HG03103 (cell line): ENCODE measurements at regions not wholly inside any gene's neighbourhood (a gene's known extent, or its start where the extent isn't known, plus 50 kb on each side); places are given as distances from the start of the nearest gene placed in this dataset.

ENCODE experiments used
- ATAC-seq: cut with Tn5 transposase; IDR thresholded peaks from one replicate; pipeline ENCODE4 v1.9.1; 2021; ENCODE audit warnings: low read depth; ENCODE audit not compliant: unreplicated experiment

- ATAC-seq, result no peak
Observed at GRCh38 chr18:51687845-51688585, 490.5 kb upstream of the MEX3C start.

- ATAC-seq, result no peak
Observed at GRCh38 chr18:51692612-51693011, 495.1 kb upstream of the MEX3C start.

- ATAC-seq, result no peak
Observed at GRCh38 chr18:51711298-51711889, 513.9 kb upstream of the MEX3C start.

- no peak for ATAC-seq
Observed at GRCh38 chr18:51712821-51713220, 515.3 kb upstream of the MEX3C start.

GRCh38 chr18:51716277-51716676 lies 518.8 kb upstream of the MEX3C start:
- ATAC-seq, result no peak

- no peak for ATAC-seq
Observed at GRCh38 chr18:51721388-51721787, 523.9 kb upstream of the MEX3C start.

- no peak for ATAC-seq
Observed at GRCh38 chr18:51721996-51722395, 524.5 kb upstream of the MEX3C start.

- ATAC-seq, result no peak
Observed at GRCh38 chr18:51724790-51725721, 527.6 kb upstream of the MEX3C start.

- no peak for ATAC-seq
Observed at GRCh38 chr18:51726614-51727013, 529.1 kb upstream of the MEX3C start.

- ATAC-seq, result peak; percentile 71
Observed at GRCh38 chr18:51727780-51728179, 530.3 kb upstream of the MEX3C start.

- ATAC-seq, result no peak
Observed at GRCh38 chr18:51731070-51731469, 533.6 kb upstream of the MEX3C start.

GRCh38 chr18:51734576-51734975 lies 537.1 kb upstream of the MEX3C start:
- no peak for ATAC-seq

- peak; percentile 71 for ATAC-seq
Observed at GRCh38 chr18:51739044-51739666, 541.7 kb upstream of the MEX3C start.

- no peak for ATAC-seq
Observed at GRCh38 chr18:51751901-51752300, 554.4 kb upstream of the MEX3C start.

GRCh38 chr18:51753365-51754057 lies 556.0 kb upstream of the MEX3C start:
- no peak for ATAC-seq

GRCh38 chr18:51754566-51754965 lies 557.1 kb upstream of the MEX3C start:
- ATAC-seq, result no peak

GRCh38 chr18:51757255-51757924 lies 559.9 kb upstream of the MEX3C start:
- no peak for ATAC-seq

GRCh38 chr18:51762373-51762772 lies 564.9 kb upstream of the MEX3C start:
- ATAC-seq, result no peak

GRCh38 chr18:51765606-51766360 lies 568.3 kb upstream of the MEX3C start:
- no peak for ATAC-seq
